GF-D8 (cell line): ENCODE measurements at regions not wholly inside any gene's neighbourhood (a gene's known extent, or its start where the extent isn't known, plus 50 kb on each side); places are given as distances from the start of the nearest gene placed in this dataset.
"Not testable (repeated sequence)": the region's sequence is repeated elsewhere in the genome, so short reads cannot be mapped to it uniquely, and the experiment has no call there.

Experiments
- DNase-seq: peaks from one replicate; lab custom pipeline; 2025; lab: John Stamatoyannopoulos, UW

DNA sequence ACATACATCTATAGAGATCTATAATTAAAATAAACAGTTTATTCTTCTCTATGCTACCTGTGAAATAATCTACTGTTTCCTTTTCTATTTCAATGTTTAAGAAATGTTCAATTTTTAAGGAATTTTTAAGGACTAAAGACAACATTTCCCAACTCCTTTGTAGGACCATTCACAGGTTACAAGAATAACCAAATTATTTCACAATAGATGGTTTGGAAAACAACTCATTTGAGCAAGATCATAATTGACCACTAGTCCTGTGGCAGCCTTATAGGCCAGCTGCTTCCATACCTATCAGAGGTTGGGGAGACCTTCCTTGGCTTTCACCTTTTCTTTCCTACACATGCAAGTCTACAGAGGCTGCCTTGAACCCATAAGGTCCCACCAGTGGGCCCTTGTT lies 193.7 kb downstream of the TTC39B start:
- no peak for DNase-seq

DNA sequence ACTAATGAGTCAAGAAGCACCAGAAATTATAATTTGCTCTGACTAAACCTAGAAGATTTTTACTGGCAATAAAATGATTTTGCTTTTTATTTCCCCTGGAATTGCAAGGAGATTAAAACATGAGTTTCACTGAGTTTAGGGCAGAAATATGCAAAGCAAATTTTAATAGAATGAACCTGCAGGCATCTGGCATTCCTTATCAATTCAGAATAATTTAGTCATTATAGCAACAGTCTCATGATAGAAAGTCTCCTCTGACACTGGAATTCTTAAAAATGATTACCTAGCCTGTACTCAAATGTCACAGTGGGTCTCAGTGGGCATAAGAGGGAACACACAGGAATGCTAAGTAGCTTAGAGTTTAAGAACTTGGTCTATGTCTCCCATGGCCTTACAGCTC lies 195.9 kb downstream of the TTC39B start:
- no peak for DNase-seq

DNA sequence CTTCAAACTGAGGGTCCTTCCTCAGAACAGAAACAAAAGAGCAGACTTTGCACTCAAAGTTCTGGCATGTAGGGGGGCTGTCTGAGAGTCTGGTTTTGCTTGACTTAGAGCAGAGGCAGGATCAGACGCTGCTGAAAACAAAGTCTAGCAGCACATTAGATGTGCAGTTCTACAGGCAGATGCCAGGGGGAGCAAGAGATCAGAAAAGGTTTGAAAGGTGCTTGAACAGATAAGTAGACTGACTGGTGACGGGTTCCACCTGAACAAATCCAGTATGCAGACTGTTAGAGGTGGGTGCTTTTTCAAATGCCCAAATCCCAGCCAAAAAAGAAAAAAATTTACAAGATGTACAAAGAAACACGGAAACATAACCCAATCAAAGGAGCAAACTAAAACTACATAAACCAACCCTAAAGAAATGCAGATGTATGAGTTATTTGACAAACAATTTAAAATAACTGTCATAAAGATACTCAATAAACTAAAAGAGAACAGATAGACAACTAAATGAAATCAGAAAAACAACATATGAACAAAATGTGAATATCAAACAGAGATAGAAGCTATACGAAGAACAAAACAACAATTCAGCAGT lies 194.7 kb upstream of the FREM1 start:
- DNase-seq, result no peak

DNA sequence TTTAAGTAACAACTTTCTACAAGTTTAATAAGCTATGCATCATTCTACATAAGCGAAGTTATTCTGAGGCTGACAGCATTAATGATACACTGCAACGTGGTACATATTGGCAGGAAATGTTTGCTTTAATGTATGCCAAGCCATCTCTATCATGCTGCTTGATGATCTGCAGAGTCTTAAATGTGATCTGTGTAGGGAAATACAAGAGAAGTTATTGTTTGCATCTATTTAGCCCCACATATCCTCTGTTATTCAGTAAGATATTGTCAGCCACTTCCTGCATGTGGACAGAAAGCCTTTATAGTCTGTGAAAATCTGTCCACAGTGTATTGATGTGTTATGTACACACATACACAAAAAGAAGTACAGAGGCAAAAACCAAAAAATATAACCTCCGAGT lies 193.1 kb upstream of the FREM1 start:
- no peak for DNase-seq

DNA sequence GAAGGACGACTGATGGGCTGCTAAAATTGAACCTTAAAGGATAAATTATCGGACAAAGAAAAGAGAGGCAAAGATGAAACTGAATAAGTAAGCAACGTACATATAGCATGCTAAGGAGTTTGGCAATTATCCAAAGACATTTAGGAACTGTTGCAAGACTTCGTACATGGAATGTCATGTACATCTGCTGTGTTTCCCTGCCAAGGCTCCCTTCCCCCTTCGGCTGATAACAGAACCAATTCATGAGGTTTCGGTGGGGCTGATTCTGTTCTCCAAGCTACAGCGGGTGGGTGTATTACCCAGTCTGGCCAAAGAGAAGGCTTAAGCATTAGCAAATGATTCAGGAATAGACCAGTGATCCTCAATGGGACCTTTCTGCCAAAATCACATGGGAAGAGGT lies 190.9 kb upstream of the FREM1 start:
- DNase-seq, result no peak

DNA sequence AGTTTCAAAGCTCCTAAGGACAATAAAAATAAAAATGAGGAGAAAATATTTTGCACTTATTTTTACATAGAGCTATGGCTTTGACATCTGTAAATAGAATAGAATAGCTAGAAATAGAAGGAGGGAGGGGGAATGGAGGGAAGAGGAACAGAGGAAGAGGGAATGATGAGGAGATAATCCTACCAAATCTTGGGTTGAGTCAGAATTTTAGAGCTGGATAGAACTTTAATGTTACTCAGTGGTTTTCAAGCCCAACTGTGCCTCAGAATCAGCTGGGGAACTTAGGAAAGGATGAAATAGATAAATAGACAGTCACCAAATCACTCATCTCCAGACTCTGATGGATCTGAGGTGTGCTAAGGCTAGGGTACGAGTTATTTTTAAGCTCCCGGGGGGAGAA lies 190.3 kb upstream of the FREM1 start:
- no peak for DNase-seq

DNA sequence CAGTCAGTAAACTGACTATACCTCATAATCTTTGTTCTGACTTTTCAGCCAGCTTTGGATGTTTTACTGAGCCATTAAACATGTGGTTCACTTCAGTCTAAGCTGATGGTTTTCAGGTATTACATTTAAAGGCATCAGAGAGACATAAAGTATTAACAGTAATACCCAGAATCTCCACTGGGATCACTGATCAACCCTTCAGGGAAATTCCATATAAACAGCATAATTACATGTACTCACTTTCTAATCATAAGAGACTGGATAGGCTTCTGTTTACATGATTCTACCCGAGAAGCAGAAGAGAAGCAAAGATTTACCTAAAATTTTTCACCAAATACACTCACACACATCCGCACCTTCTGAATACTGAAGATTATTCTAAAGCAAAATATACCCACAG lies 186.7 kb upstream of the FREM1 start:
- no peak for DNase-seq

DNA sequence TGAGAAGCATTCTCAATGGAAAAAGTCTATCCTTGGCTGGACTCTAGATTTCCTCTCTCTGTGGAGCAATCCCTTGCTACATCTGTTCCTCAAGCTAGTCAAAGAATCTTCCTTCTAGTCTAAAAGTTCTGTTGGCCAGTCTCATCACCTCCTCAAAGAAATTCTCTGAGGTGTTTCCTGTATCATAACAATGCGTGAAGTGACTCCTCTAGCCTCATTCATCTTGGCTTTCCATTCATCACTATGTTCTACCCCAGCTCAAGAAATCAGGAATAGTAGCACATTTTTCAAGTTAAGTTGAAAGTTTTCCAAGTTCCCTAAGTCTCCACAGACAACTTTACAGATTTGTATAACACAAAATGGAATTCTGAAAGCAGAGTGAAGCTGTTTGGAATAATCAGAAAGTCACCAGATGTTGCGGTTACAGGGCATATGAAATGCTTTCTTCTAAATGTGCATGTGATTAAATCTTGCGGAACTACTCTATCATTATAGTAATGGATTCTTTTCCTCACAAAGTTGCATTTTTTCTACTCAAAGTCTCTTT lies 176.6 kb upstream of the FREM1 start:
- DNase-seq, result no peak

DNA sequence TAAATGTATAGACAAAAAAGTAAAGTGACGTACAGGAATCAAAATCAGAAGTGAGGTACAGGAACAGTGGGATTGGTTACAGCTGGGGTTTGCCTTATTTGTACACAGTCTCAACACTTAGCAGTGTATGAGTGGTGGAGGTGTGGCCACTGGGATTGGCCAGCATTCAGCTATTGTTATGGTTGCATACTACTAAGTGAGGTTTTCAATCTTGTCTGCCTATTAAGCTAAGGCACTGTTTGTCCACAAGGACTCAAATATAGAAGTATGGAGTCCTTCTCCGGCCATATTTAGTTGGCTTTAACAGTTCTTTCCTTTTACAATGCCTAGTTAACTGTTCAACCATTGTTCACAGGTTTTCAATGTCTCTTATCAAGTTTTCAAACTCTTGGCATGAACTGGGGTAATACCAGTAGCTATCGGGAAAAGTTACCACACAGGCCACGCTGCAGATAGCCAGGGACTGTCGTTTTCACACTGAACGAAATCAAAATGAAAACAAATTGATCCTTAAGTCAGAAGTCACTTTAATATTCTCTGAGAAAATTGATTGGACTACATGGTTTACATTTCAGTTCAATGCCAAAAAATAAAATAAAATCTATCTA lies 176.0 kb upstream of the FREM1 start:
- DNase-seq, result no peak

DNA sequence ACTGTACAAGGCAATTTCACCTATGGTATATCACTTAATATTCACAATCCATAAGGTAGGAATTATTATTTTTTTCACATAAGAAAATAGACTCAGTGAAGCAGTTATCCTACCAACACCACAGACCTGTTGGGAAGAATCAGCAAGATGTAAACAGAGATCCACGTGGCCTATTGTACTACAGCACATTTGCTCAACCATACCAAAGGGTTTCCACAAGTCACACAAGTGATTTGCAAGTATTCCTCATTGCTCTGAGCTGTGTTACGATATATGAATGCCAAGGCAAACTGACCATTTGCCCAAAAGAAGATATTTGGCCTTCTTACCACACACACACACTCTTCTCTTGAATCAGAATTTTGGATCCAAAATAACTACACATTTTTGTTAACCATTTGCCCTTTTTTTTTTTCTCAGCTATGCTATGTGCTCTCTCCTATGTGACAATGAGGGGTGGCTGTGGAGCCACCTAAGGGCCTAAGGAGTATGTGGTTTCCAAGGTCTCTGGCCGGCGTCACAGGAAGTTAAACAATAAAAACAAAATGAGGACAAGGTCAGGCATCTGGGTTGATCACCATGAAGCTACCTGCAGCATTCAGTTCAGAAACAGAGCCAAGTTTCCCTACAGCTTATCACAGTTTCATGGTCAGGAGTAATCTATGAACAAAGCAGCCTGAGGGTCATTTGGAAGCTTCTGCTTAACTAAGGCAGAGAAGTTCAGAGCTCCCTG lies 171.0 kb upstream of the FREM1 start:
- no peak for DNase-seq

DNA sequence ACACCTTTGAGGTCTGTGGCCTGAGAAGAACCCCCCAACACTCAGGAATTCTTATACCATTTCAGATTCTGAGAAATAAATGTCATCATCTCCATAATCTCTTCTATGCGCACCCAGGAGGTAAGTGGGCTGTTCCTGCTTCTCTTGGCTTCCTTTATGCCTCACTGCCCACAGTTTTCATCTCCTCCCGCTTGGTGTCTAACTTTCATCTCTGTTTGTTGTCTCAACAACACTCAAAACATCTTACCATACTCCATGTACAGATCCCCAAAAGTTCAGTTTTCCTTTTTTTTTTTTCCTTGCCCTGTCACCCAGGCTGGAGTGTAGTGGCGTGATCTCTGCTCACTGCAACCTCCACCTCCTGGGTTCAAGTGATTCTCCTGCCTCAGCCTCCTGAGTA lies 170.2 kb upstream of the FREM1 start:
- no peak for DNase-seq

DNA sequence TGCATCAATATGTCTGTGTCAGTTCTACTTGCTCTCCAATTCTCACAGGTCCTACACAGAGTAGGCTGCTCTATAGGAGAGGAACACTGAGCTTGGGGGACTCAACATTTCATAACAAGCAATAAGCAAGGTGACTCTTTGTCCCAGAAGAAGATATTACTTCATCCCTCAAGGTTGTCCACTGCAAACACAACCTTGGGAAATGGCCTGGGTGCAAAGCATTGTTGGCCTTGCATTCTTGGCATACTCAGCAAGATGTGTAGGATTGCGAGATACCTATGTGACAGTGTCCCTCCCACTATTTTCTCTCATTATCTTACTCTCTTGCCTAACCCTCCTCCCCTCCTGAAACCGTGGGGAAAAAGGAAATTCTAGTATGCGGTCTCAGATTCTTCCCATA lies 169.8 kb upstream of the FREM1 start:
- DNase-seq, result no peak

DNA sequence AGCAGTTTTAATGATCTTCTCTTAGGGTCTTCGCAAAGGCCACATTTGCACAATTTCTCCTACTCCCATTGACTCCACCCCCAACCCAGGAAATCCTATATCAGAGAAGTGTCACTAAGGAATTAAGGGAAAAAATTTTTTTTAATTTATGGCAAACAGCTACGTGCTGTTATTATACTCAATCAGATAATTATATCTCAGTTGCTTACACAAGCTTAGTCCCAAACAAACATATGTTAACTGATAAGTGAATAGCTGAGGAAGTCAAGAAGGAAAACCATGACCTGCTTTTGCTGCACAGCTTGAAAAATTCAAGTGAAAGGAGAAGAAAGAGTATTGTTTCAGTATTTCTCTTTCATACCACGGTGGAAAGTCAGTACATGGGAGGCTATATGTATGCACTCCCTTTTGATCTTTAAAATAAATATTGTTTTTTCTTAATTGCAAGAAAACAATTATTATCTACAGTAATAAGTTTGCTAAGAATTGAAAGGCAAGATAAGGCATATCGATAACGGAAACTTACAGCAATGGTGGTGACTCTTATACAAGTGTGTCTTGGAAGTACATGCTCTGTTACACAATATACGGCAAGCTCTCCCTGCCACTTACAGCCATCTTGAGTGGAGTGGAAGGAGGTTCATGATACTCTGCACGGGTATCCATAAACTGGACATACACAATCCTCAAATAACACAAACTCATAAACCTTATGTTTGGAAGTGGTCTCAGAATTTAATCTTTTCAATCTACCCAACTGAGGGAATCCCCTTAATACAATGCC lies 167.9 kb upstream of the FREM1 start:
- no peak for DNase-seq

DNA sequence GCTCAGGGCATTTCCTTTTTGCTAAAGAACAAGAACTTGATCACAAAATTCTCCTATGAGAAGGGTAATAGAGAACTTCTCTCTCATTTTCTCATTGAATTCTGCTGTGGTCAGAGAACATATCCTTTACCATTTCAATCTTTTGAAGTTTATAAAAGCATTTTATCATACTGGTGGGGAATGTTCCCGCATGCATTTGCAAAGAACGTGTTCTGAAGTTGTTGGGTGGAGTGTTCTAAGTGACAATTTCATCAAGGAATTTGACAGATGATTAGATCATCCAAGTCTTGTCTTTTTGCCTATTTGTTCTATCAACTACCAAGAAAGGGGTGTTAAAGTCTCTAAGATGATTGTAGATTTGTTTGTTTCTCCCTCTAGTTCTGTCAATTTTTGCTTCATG lies 163.4 kb upstream of the FREM1 start:
- DNase-seq, result no peak

DNA sequence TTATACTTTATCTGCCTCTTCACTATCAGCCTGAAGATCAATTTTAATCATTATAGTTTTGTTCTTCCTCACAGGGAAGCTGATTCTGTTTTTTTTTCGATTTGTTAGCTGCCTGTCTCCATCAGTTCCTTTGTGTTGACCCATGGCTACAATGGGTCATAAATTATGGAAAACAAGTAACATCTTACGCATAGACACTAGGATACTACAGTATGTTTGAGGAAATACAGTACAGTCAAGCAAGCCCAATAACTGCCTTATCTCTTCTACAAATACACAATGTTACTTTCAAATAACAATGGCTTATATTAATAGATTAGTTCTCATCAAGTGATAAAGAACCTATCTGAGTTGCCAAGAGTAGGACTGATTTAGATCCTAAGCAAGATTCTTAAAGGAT lies 160.5 kb upstream of the FREM1 start:
- no peak for DNase-seq

DNA sequence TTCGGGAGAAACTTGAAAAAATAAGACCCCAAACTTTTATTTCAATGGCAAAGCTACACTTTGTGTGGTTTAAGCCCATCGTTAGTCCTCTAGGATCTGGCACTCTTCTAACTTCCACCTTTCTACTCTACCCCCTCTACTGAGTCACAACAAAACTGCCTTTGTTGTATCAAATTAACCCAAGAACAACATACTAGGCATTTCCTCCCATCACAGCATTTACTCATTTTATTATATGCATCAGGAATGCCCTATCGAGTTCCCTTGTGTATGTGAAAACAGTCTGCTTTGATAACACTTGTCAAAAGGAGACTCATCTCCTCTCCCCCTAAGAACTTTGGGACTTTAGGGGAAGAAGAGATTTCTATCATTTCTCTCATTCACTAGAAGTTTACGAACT lies 158.9 kb upstream of the FREM1 start:
- DNase-seq, result no peak

DNA sequence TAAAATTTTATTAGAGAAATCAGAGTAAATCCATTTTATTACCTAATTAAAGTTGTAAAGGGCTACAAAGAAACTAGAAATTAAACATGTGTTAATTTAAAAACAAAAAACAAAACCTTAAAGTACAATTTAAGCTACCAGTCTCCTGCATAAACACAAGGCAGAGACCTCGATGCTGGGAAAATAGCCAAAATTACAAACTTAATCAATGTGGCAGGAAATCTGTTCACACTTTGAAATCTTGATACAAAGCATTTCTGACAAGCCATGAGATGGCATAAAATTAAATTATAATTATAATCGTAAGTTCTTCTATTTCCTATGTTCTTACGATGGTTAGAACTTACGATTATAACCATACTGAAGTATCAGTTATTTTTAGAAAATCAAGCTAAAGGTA lies 158.0 kb upstream of the FREM1 start:
- no peak for DNase-seq

DNA sequence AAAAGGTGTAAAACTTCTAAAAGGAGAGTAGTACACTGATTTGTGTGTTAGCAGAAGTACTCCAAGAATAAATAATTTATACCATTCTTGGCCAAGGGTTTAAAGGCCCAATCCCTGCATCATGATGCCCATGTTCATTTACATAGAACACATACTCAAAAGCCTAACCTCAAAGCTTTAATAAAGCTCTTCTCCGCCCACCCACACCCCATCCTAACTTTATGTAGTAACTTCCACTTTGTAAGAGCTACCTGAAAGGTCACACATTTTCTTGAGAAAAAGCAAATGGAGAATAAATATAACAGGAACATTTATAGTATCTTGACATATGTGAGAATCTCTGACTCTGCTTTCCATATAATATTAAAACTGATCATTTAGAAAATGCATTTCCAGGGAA lies 148.8 kb upstream of the FREM1 start:
- DNase-seq, result no peak

DNA sequence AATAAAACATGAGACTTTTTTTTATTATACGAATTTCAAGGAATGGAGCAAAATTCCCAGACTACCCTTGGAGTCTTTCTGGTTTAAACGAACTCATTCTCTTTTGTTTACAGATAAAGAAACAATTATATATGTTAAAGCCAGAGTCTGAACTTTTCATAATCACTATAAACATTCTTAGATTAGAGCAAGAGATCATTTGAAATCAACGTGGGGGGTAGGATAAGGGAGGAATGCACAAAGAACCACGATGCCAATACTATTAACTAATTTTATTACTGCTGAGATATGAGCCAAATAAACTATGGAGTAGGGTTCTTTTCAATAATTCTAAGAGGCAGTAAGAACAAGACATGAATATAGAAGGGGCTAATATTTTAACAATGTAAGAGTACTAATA lies 148.0 kb upstream of the FREM1 start:
- DNase-seq, result no peak

DNA sequence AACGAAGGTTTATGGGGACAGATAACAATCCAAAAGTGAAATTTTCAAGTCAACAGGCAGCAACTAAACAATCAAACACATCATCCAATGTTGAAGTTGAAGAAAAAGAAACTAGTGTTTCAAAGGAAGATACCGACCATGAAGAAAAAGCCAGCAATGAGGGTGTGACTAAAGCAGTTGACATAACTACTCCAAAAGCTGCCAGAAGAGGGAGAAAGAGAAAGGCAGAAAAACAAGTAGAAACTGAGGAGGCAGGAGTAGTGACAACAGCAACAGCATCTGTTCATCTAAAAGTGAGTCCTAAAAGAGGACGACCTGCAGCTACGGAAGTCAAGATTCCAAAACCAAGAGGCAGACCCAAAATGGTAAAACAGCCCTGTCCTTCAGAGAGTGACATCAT lies 145.1 kb upstream of the FREM1 start:
- DNase-seq, result not testable (repeated sequence)

DNA sequence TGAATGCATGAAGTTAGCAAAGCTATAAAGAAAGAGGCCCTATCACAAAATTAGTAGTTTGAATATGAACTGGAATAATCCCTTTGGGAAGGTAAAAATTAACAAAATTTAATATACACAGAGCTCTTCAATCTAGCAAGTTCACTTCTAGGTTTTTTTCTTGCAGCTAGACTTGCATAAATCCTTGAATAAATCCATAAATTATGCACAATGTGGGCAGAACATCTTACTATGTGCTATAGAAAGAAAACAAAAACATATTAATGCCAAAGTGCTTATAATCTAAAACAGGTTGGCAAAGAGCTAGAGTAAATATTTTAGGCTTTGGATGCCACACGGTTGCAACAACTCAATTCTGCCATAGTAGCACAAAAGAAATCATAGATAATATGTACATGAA lies 138.5 kb upstream of the FREM1 start:
- no peak for DNase-seq

DNA sequence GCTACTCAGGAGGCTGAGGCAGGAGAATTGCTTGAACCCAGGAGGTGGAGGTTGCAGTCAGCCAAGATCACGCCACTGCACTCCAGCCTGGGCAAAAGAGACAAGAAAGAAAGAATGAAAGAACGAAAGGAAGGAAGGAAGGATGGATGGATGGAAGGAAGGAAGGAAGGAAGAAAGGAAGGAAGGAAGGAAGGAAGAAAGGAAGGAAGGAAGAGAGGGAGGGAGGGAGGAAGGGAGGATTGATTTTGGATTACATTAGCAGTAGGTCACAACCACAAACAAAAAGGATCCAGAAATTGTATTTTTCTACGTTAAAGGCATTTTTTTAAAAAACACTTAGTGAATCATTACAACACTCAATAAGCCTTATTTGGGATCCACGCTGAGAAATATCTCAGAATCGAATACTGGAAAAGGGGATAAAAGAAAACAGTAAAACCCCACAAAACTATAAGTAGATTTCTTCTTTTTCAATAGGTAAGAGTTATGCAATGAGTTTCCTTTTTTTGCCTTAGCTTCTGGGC lies 136.9 kb upstream of the FREM1 start:
- no peak for DNase-seq

DNA sequence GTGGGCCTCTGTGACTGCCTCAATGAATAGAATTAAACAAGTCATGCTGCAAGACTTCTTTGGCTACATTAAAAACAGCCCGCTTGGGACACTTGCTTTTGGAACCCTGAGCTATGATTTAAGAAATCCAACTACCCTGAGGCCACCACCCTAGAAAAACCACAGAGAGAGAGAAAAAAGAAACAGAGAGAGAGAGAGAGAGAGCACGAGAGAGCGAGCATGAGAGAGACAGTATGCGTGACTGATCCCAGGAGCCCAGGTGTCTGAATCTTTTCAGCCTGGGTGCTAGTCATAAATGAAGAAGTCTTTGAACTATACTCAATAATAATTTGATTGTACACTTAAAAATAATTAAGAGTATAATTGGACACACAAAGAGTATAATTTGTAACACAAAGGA lies 123.1 kb upstream of the FREM1 start:
- no peak for DNase-seq
